Common myeloid progenitor, CD34-positive (primary cell): ENCODE measurements at regions not wholly inside any gene's neighbourhood (a gene's known extent, or its start where the extent isn't known, plus 50 kb on each side); places are given as distances from the start of the nearest gene placed in this dataset.

Source experiments
- CTCF ChIA-PET: fragments of 350-600 bp; sonication (Branson Sonifier 250); formaldehyde crosslinking; loops from one replicate; lab custom pipeline; 2021; ENCODE audit warnings: antibody characterized with exemption; lab: Charles Lee
- POLR2A ChIA-PET: fragments of 350-600 bp; sonication (Branson Sonifier 250); formaldehyde crosslinking; loops from one replicate; lab custom pipeline; 2021; ENCODE audit warnings: antibody characterized with exemption; lab: Charles Lee
- DNase-seq, 3 donors: peaks; one replicate each; pipeline versions ENCODE4 v3.0.0 to v3.0.0-alpha.2; 2013
- H3K27ac ChIP-seq, 2 experiments: 1 replicate in 1 of 2; 2 replicates in 1 of 2; pipeline ENCODE4 v1.7.0; 2013; ENCODE audit warnings: inconsistent platforms in 2 of 2, low read length in 2 of 2, mild to moderate bottlenecking in 2 of 2, low read depth in 1 of 2, moderate library complexity in 1 of 2; ENCODE audit not compliant: severe bottlenecking in 2 of 2, insufficient read depth in 1 of 2, poor library complexity in 1 of 2
- H3K27me3 ChIP-seq, 5 experiments: replicated peaks in 2 of 5; 1 replicate in 3 of 5; 2 replicates in 2 of 5; pipeline versions ENCODE4 v1.6.1 to v1.7.0; 2013; ENCODE audit warnings: low read length in 4 of 5, mild to moderate bottlenecking in 2 of 5, moderate library complexity in 2 of 5, inconsistent platforms in 1 of 5; ENCODE audit not compliant: insufficient read depth in 5 of 5, control insufficient read depth in 4 of 5
- H3K36me3 ChIP-seq, 4 experiments: 1 replicate in 2 of 4; 2 replicates in 2 of 4; pipeline versions ENCODE4 v1.6.1 to v1.7.0; 2013; ENCODE audit warnings: low read length in 3 of 4, control low read depth in 1 of 4, mild to moderate bottlenecking in 1 of 4; ENCODE audit not compliant: control insufficient read depth in 4 of 4, insufficient read depth in 4 of 4
- H3K4me1 ChIP-seq, 4 experiments: 1 replicate in 3 of 4; 2 replicates in 1 of 4; pipeline versions ENCODE4 v1.6.1 to v1.7.1; 2013; ENCODE audit warnings: low read length in 3 of 4, mild to moderate bottlenecking in 3 of 4, control low read depth in 1 of 4, inconsistent platforms in 1 of 4, moderate library complexity in 1 of 4; ENCODE audit not compliant: control insufficient read depth in 4 of 4, insufficient read depth in 4 of 4; ENCODE audit errors: control extremely low read depth in 1 of 4
- H3K4me3 ChIP-seq, 7 experiments: 1 replicate in 4 of 7; 2 replicates in 3 of 7; pipeline versions ENCODE4 v1.5.1 to v1.7.0; 2013; ENCODE audit warnings: mild to moderate bottlenecking in 7 of 7, low read length in 6 of 7, moderate library complexity in 6 of 7, inconsistent platforms in 2 of 7, low read depth in 2 of 7, control low read depth in 1 of 7; ENCODE audit not compliant: insufficient read depth in 4 of 7, control insufficient read depth in 1 of 7; ENCODE audit errors: extremely low read depth in 1 of 7
- H3K9me3 ChIP-seq, 5 experiments: 1 replicate in 4 of 5; 2 replicates in 1 of 5; pipeline versions ENCODE4 v1.6.1 to v1.7.1; 2013; ENCODE audit warnings: low read length in 4 of 5, mild to moderate bottlenecking in 2 of 5, inconsistent platforms in 1 of 5, low read depth in 1 of 5, moderate library complexity in 1 of 5; ENCODE audit not compliant: control insufficient read depth in 4 of 5, insufficient read depth in 2 of 5; ENCODE audit errors: control extremely low read depth in 1 of 5
- WGBS: methylation state at CpG from one replicate; pipeline ENCODE4 v1.1.5; 2013; ENCODE audit not compliant: insufficient coverage; 5-methylcytosine and 5-hydroxymethylcytosine counted together

DNA sequence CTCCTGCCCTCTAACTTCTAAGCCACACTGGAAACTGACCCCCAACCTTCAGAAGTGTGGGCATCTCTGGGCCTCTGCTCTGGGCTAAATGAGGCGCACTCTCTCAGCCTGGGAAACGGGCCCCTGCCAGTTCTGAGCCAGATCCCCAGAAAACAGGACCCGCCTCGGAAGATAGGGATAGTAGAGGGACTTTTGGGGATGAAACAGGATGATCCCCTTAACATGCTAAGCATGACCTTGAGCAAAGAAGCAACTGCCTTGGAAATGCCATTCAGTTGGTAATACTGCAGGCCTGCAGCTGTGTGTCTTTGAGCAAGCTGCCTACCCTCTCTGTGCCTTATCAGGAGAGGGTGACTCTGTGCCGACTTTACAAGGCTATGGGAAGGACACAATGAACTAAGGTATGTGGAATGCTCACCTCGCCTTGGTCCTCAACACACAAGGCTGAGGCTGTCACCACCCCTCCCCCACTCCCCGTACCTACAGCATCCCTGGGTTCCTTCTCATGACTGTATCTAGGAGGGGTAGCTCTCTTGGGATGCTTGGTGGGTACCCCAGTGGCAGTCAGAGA, 54.0 kb downstream of the NCOR2 start:
- 97% methylated on average over 5 of the region's 7 CpGs for WGBS
- peaks cover 0 to 15% (median 4%) of the 10 kb centered on the region in 4 experiments for H3K36me3 ChIP-seq
- H3K27ac ChIP-seq, result no peak overlapping the region
- ChIA-PET POLR2A (interaction anchor here (1.0 kb wide), 1 partner anchor 7 kb away, joined by 5 read pairs; no protein-coding TSS in a partner anchor), CTCF (interaction anchor here (0.7 to 2.3 kb wide), 3 partner anchors 8 to 259 kb away, joined by 3 to 6 read pairs (median 3); no protein-coding TSS in a partner anchor)
- DNase-seq, result no peak
- H3K4me3 ChIP-seq, result no peak overlapping the region
- no peaks in the 10 kb centered on the region for H3K27me3 ChIP-seq
- no peaks in the 10 kb centered on the region for H3K9me3 ChIP-seq
- H3K4me1 ChIP-seq, result peaks cover 0 to 73% (median 71%) of the 10 kb centered on the region in 4 experiments

DNA sequence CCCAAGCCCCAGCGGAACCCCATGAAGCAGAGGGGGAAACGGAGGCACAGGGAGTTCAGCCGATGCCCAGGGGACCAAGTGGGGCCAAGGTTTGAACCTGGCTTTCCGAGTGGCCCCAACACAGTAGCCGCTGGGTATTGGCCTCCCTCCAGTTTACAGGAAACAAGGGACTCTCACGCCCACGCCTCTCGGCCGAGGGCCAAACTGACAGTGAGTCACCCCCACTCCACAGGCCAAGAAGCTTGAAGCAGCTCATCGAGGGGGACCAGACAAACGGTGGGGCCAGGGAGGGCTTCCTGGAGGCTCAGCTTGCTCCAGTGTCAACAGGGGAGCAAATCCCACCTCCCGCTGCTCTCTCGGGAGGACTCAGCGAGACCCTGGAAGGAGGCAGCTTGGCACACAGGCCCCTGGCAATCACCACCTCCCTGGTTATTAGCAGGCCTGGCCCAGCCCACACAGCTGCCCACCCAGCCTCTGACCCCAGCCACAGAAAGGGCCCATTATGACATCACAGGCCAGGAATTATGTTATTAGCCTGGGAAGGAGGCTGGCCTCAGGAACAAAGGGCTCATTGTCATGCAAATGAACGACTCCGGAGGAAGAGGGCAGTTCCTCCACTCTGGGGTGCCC, 54.6 kb downstream of the NCOR2 start:
- DNase-seq, result peak in 1 of 3 donors; percentile 57
- Histone ChIP-seq H3K36me3 (peaks cover 0 to 15% (median 4%) of the 10 kb centered on the region in 4 experiments), H3K4me3 (no peak overlapping the region), H3K4me1 (peaks cover 0 to 73% (median 71%) of the 10 kb centered on the region in 4 experiments), H3K27ac (no peak overlapping the region), H3K27me3 (no peaks in the 10 kb centered on the region), H3K9me3 (no peaks in the 10 kb centered on the region)
- ChIA-PET CTCF (interaction anchor here (0.6 to 2.3 kb wide), 4 partner anchors 8 to 46 kb away, joined by 3 to 6 read pairs (median 4); no protein-coding TSS in a partner anchor), POLR2A (interaction anchor here (1.0 kb wide), 1 partner anchor 8 kb away, joined by 5 read pairs; no protein-coding TSS in a partner anchor)
- WGBS, result 52% methylated on average over 13 of the region's 16 CpGs

GRCh38 chr12:124511259-124511985, 56.0 kb downstream of the NCOR2 start:
- ChIA-PET CTCF (interaction anchor here (1.0 to 2.3 kb wide), 6 partner anchors 8 to 59 kb away, joined by 3 to 6 read pairs (median 3); no protein-coding TSS in a partner anchor), POLR2A (interaction anchor here (2.2 kb wide), 1 partner anchor 9 kb away, joined by 9 read pairs; no protein-coding TSS in a partner anchor)
- H3K27ac ChIP-seq, result no peak overlapping the region
- DNase-seq, result no peak
- H3K36me3 ChIP-seq, result peaks cover 0 to 15% (median 4%) of the 10 kb centered on the region in 4 experiments
- WGBS, result 88% methylated on average over 20 of the region's 23 CpGs
- H3K4me1 ChIP-seq, result peaks cover 0 to 73% (median 72%) of the 10 kb centered on the region in 4 experiments
- H3K4me3 ChIP-seq, result no peak overlapping the region
- H3K9me3 ChIP-seq, result no peaks in the 10 kb centered on the region
- no peaks in the 10 kb centered on the region for H3K27me3 ChIP-seq

- DNase-seq, result no peak
- Histone ChIP-seq H3K4me3 (no peak overlapping the region), H3K36me3 (peaks cover 0 to 12% (median 3%) of the 10 kb centered on the region in 4 experiments), H3K4me1 (peaks cover 0 to 82% (median 80%) of the 10 kb centered on the region in 4 experiments), H3K9me3 (no peaks in the 10 kb centered on the region), H3K27ac (no peak overlapping the region), H3K27me3 (no peaks in the 10 kb centered on the region)
- CTCF ChIA-PET, result interaction anchor here (1.0 to 1.8 kb wide), 8 partner anchors 8 to 41 kb away, joined by 3 to 5 read pairs (median 3); no protein-coding TSS in a partner anchor
- POLR2A ChIA-PET, result interaction anchor here (2.2 kb wide), 1 partner anchor 10 kb away, joined by 9 read pairs; no protein-coding TSS in a partner anchor
- WGBS, result 94% methylated on average over 16 of the region's 17 CpGs
Observed at GRCh38 chr12:124510301-124510970, 57.0 kb downstream of the NCOR2 start.

GRCh38 chr12:124509676-124510300, 57.6 kb downstream of the NCOR2 start:
- no peak overlapping the region for H3K27ac ChIP-seq
- ChIA-PET POLR2A (interaction anchor here (1.7 to 2.2 kb wide), 2 partner anchors 9 to 11 kb away, joined by 4 to 9 read pairs; no protein-coding TSS in a partner anchor), CTCF (interaction anchor here (0.7 to 2.0 kb wide), 15 partner anchors 7 to 256 kb away, joined by 3 to 14 read pairs (median 4); no protein-coding TSS in a partner anchor)
- H3K27me3 ChIP-seq, result no peaks in the 10 kb centered on the region
- H3K36me3 ChIP-seq, result peaks cover 0 to 7% (median 4%) of the 10 kb centered on the region in 4 experiments
- no peak for DNase-seq
- H3K4me1 ChIP-seq, result peaks cover 0 to 89% (median 82%) of the 10 kb centered on the region in 4 experiments
- 84% methylated on average over 14 of the region's 16 CpGs for WGBS
- no peaks in the 10 kb centered on the region for H3K9me3 ChIP-seq
- no peak overlapping the region for H3K4me3 ChIP-seq

GRCh38 chr12:124509300-124509675, 58.1 kb downstream of the NCOR2 start:
- Histone ChIP-seq H3K36me3 (peaks cover 0 to 8% (median 4%) of the 10 kb centered on the region in 4 experiments), H3K4me3 (no peak overlapping the region), H3K27me3 (no peaks in the 10 kb centered on the region), H3K27ac (no peak overlapping the region), H3K9me3 (no peaks in the 10 kb centered on the region), H3K4me1 (peaks cover 0 to 93% (median 84%) of the 10 kb centered on the region in 4 experiments)
- ChIA-PET POLR2A (interaction anchor here (1.7 to 2.2 kb wide), 2 partner anchors 9 to 11 kb away, joined by 4 to 9 read pairs; no protein-coding TSS in a partner anchor), CTCF (interaction anchor here (0.6 to 2.0 kb wide), 15 partner anchors 9 to 262 kb away, joined by 3 to 14 read pairs (median 4); no protein-coding TSS in a partner anchor)
- 100% methylated on average over 1 of the region's 1 CpG for WGBS
- no peak for DNase-seq
